ENCODE measurements at regions not wholly inside any gene's neighbourhood (a gene's known extent, or its start where the extent isn't known, plus 50 kb on each side); places are given as distances from the start of the nearest gene placed in this dataset.

- TF ChIP-seq CTCF (IDR thresholded peaks at IDR 0.05; ENCODE audit: low read length) (no peak), EZH2 (optimal IDR thresholded peaks at IDR 0.05; ENCODE audit: low read depth, low read length) (no peak), EZH2phosphoT487 (IDR thresholded peaks at IDR 0.05; ENCODE audit: low read length) (no peak)
Measured at GRCh38 chr2:129469389-129469788, 510.1 kb upstream of the RAB6C start.
